Mammary epithelial cell (primary cell): ENCODE measurements at regions not wholly inside any gene's neighbourhood (a gene's known extent, or its start where the extent isn't known, plus 50 kb on each side); places are given as distances from the start of the nearest gene placed in this dataset.

ENCODE experiments used
- CTCF ChIP-seq, 2 donors: IDR thresholded peaks in 1 of 2; conservative IDR thresholded peaks in 1 of 2; 2 replicates each; pipeline ENCODE4 v1.5.1; 2011 to 2012; ENCODE audit warnings: inconsistent platforms in 2 of 2, low read length in 2 of 2, mild to moderate bottlenecking in 2 of 2, control low read depth in 1 of 2, low read depth in 1 of 2; ENCODE audit not compliant: insufficient read depth in 1 of 2; ENCODE audit errors: extremely low read depth in 1 of 2
- EZH2 ChIP-seq: IDR thresholded peaks from 2 replicates; pipeline ENCODE4 v1.6.1; 2012; ENCODE audit warnings: low read length, inconsistent platforms, borderline replicate concordance

GRCh38 chr7:79709574-79710409 is 256.3 kb upstream of the MAGI2 start:
- TF ChIP-seq CTCF (conservative IDR thresholded peaks at IDR 0.05 in 1 of 2, IDR thresholded peaks at IDR 0.05 in 1 of 2; ENCODE audit: extremely low read depth in 1 of 2, insufficient read depth in 1 of 2, low read depth in 1 of 2, low read length in 2 of 2) (no peak), EZH2 (no peak)
